ENCODE measurements at regions not wholly inside any gene's neighbourhood (a gene's known extent, or its start where the extent isn't known, plus 50 kb on each side); places are given as distances from the start of the nearest gene placed in this dataset.

- WGBS (ENCODE audit: insufficient coverage, low lambda C conversion rate) = no CpG with 5 or more reads among the region's 9 CpGs
- Histone ChIP-seq H3K27ac (ENCODE audit: low read length) (no peak overlapping the region), H3K4me1 (ENCODE audit: control insufficient read depth, insufficient read depth, low read length) (no peaks in the 10 kb centered on the region), H3K27me3 (ENCODE audit: control insufficient read depth, insufficient read depth, low read length) (no peaks in the 10 kb centered on the region), H3K36me3 (ENCODE audit: control insufficient read depth, insufficient read depth, low read length) (no peaks in the 10 kb centered on the region), H3K9me3 (ENCODE audit: control insufficient read depth, low read depth, low read length) (no peaks in the 10 kb centered on the region), H3K4me3 (ENCODE audit: low read length) (no peak overlapping the region)
- DNase-seq = no peak
Observed at GRCh38 chr14:97388408-97388807, 591.2 kb downstream of the VRK1 start.

GRCh38 chr14:97390096-97390724 is 593.0 kb downstream of the VRK1 start:
- Histone ChIP-seq H3K9me3 (ENCODE audit: control insufficient read depth, low read depth, low read length) (no peaks in the 10 kb centered on the region), H3K4me1 (ENCODE audit: control insufficient read depth, insufficient read depth, low read length) (no peaks in the 10 kb centered on the region), H3K36me3 (ENCODE audit: control insufficient read depth, insufficient read depth, low read length) (no peaks in the 10 kb centered on the region), H3K27me3 (ENCODE audit: control insufficient read depth, insufficient read depth, low read length) (peaks cover under 1% of the 10 kb centered on the region), H3K27ac (ENCODE audit: low read length) (no peak overlapping the region), H3K4me3 (ENCODE audit: low read length) (no peak overlapping the region)
- WGBS (ENCODE audit: insufficient coverage, low lambda C conversion rate) = no CpG with 5 or more reads among the region's 4 CpGs
- DNase-seq = no peak

GRCh38 chr14:97393244-97393643 is 596.1 kb downstream of the VRK1 start:
- Histone ChIP-seq H3K9me3 (ENCODE audit: control insufficient read depth, low read depth, low read length) (no peaks in the 10 kb centered on the region), H3K27me3 (ENCODE audit: control insufficient read depth, insufficient read depth, low read length) (peaks cover 2% of the 10 kb centered on the region), H3K4me3 (ENCODE audit: low read length) (no peak overlapping the region), H3K4me1 (ENCODE audit: control insufficient read depth, insufficient read depth, low read length) (no peaks in the 10 kb centered on the region), H3K36me3 (ENCODE audit: control insufficient read depth, insufficient read depth, low read length) (no peaks in the 10 kb centered on the region), H3K27ac (ENCODE audit: low read length) (no peak overlapping the region)
- no peak for DNase-seq
- WGBS (ENCODE audit: insufficient coverage, low lambda C conversion rate) = no CpG with 5 or more reads among the region's 6 CpGs

GRCh38 chr14:97395068-97395467 is 597.9 kb downstream of the VRK1 start:
- no peak overlapping the region for H3K27ac ChIP-seq (ENCODE audit: low read length)
- DNase-seq = no peak
- no peaks in the 10 kb centered on the region for H3K36me3 ChIP-seq (ENCODE audit: control insufficient read depth, insufficient read depth, low read length)
- no peaks in the 10 kb centered on the region for H3K9me3 ChIP-seq (ENCODE audit: control insufficient read depth, low read depth, low read length)
- peaks cover 2% of the 10 kb centered on the region for H3K27me3 ChIP-seq (ENCODE audit: control insufficient read depth, insufficient read depth, low read length)
- WGBS (ENCODE audit: insufficient coverage, low lambda C conversion rate) = no CpG with 5 or more reads among the region's 4 CpGs
- H3K4me3 ChIP-seq (ENCODE audit: low read length) = no peak overlapping the region
- H3K4me1 ChIP-seq (ENCODE audit: control insufficient read depth, insufficient read depth, low read length) = no peaks in the 10 kb centered on the region

GRCh38 chr14:97401714-97402113 is 604.5 kb downstream of the VRK1 start:
- DNase-seq = no peak
- WGBS (ENCODE audit: insufficient coverage, low lambda C conversion rate) = 80% methylated on average over 2 of the region's 7 CpGs

GRCh38 chr14:97402279-97402678 is 605.1 kb downstream of the VRK1 start:
- WGBS (ENCODE audit: insufficient coverage, low lambda C conversion rate) = 0% methylated on average over 1 of the region's 2 CpGs
- peak; percentile 44 to 75 for DNase-seq
- peaks cover 7% of the 10 kb centered on the region for H3K4me1 ChIP-seq (ENCODE audit: control insufficient read depth, insufficient read depth, low read length)
- H3K9me3 ChIP-seq (ENCODE audit: control insufficient read depth, low read depth, low read length) = no peaks in the 10 kb centered on the region
- H3K27me3 ChIP-seq (ENCODE audit: control insufficient read depth, insufficient read depth, low read length) = peaks cover 2% of the 10 kb centered on the region
- no peak overlapping the region for H3K4me3 ChIP-seq (ENCODE audit: low read length)
- H3K27ac ChIP-seq (ENCODE audit: low read length) = no peak overlapping the region
- no peaks in the 10 kb centered on the region for H3K36me3 ChIP-seq (ENCODE audit: control insufficient read depth, insufficient read depth, low read length)

More at GRCh38 chr14:97401714-97402113, 604.5 kb downstream of the VRK1 start:
- Histone ChIP-seq H3K27me3 (ENCODE audit: control insufficient read depth, insufficient read depth, low read length) (no peaks in the 10 kb centered on the region), H3K27ac (ENCODE audit: low read length) (no peak overlapping the region), H3K4me3 (ENCODE audit: low read length) (no peak overlapping the region), H3K4me1 (ENCODE audit: control insufficient read depth, insufficient read depth, low read length) (peaks cover 7% of the 10 kb centered on the region), H3K36me3 (ENCODE audit: control insufficient read depth, insufficient read depth, low read length) (no peaks in the 10 kb centered on the region), H3K9me3 (ENCODE audit: control insufficient read depth, low read depth, low read length) (no peaks in the 10 kb centered on the region)

GRCh38 chr14:97407701-97408407 is 610.7 kb downstream of the VRK1 start:
- Histone ChIP-seq H3K27ac (ENCODE audit: low read length) (no peak overlapping the region), H3K27me3 (ENCODE audit: control insufficient read depth, insufficient read depth, low read length) (peaks cover 44% of the 10 kb centered on the region), H3K9me3 (ENCODE audit: control insufficient read depth, low read depth, low read length) (no peaks in the 10 kb centered on the region), H3K4me3 (ENCODE audit: low read length) (no peak overlapping the region), H3K36me3 (ENCODE audit: control insufficient read depth, insufficient read depth, low read length) (no peaks in the 10 kb centered on the region), H3K4me1 (ENCODE audit: control insufficient read depth, insufficient read depth, low read length) (no peaks in the 10 kb centered on the region)
- WGBS (ENCODE audit: insufficient coverage, low lambda C conversion rate) = no CpG with 5 or more reads among the region's 17 CpGs
- DNase-seq = no peak

- Histone ChIP-seq H3K36me3 (ENCODE audit: control insufficient read depth, insufficient read depth, low read length) (no peaks in the 10 kb centered on the region), H3K27ac (ENCODE audit: low read length) (no peak overlapping the region), H3K4me3 (ENCODE audit: low read length) (no peak overlapping the region), H3K9me3 (ENCODE audit: control insufficient read depth, low read depth, low read length) (no peaks in the 10 kb centered on the region), H3K4me1 (ENCODE audit: control insufficient read depth, insufficient read depth, low read length) (no peaks in the 10 kb centered on the region), H3K27me3 (ENCODE audit: control insufficient read depth, insufficient read depth, low read length) (peaks cover 50% of the 10 kb centered on the region)
- no peak for DNase-seq
- WGBS (ENCODE audit: insufficient coverage, low lambda C conversion rate) = no CpG with 5 or more reads among the region's 2 CpGs
Observed at GRCh38 chr14:97408503-97408902, 611.3 kb downstream of the VRK1 start.

- no peak for DNase-seq
- Histone ChIP-seq H3K4me3 (ENCODE audit: low read length) (no peak overlapping the region), H3K9me3 (ENCODE audit: control insufficient read depth, low read depth, low read length) (no peaks in the 10 kb centered on the region), H3K4me1 (ENCODE audit: control insufficient read depth, insufficient read depth, low read length) (no peaks in the 10 kb centered on the region), H3K27ac (ENCODE audit: low read length) (no peak overlapping the region), H3K36me3 (ENCODE audit: control insufficient read depth, insufficient read depth, low read length) (no peaks in the 10 kb centered on the region), H3K27me3 (ENCODE audit: control insufficient read depth, insufficient read depth, low read length) (peaks cover 57% of the 10 kb centered on the region)
- WGBS (ENCODE audit: insufficient coverage, low lambda C conversion rate) = 80% methylated on average over 1 of the region's 21 CpGs
Observed at GRCh38 chr14:97408937-97409815, 612.0 kb downstream of the VRK1 start.
